SU-DHL-6 (cell line): ENCODE measurements at regions not wholly inside any gene's neighbourhood (a gene's known extent, or its start where the extent isn't known, plus 50 kb on each side); places are given as distances from the start of the nearest gene placed in this dataset.

Experiments
- H2AFZ ChIP-seq: fragments of 200-600 bp; sonication (generic); 2 replicates; pipeline ENCODE4 v1.6.1; 2014; ENCODE audit warnings: low read depth, mild to moderate bottlenecking, moderate library complexity, mixed read lengths, antibody characterized with exemption, low read length; ENCODE audit not compliant: severe bottlenecking
- H3F3A ChIP-seq: fragments of 200-600 bp; shearing (Covaris generic); 2 replicates; pipeline ENCODE4 v1.6.0; 2016; ENCODE audit warnings: antibody characterized with exemption, mild to moderate bottlenecking; ENCODE audit not compliant: insufficient read depth
- H3K27ac ChIP-seq: fragments of 200-600 bp; sonication (generic); 2 replicates; pipeline ENCODE4 v1.5.1; 2016; ENCODE audit warnings: low read depth, mild to moderate bottlenecking, low read length, moderate library complexity, mixed read lengths
- H3K27me3 ChIP-seq: fragments of 200-600 bp; sonication (generic), shearing (Covaris generic); 2 replicates; pipeline ENCODE4 v1.6.0; 2014; ENCODE audit warnings: mild to moderate bottlenecking, low read length
- H3K36me3 ChIP-seq: fragments of 200-600 bp; sonication (generic); 2 replicates; pipeline ENCODE4 v1.6.1; 2014; ENCODE audit warnings: mild to moderate bottlenecking, low read length, mixed read lengths
- H3K4me2 ChIP-seq: fragments of 300-600, 200-600 bp; shearing (Covaris generic), sonication (generic); 2 replicates; pipeline ENCODE4 v1.6.0; 2014; ENCODE audit warnings: low read length, low read depth, mild to moderate bottlenecking; ENCODE audit not compliant: poor library complexity, severe bottlenecking
- H3K4me3 ChIP-seq: fragments of 200-600 bp; sonication (generic); 2 replicates; pipeline ENCODE4 v1.5.1; 2014; ENCODE audit warnings: antibody characterized with exemption, low read length, mild to moderate bottlenecking, mixed read lengths; ENCODE audit not compliant: insufficient read depth, poor library complexity, severe bottlenecking
- H3K79me2 ChIP-seq: fragments of 200-600 bp; sonication (generic); 2 replicates; pipeline ENCODE4 v1.6.1; 2014; ENCODE audit warnings: mild to moderate bottlenecking, low read length, moderate library complexity; ENCODE audit not compliant: insufficient read depth
- H3K9ac ChIP-seq: fragments of 200-600 bp; sonication (generic); 2 replicates; pipeline ENCODE4 v1.7.0; 2014; ENCODE audit warnings: mild to moderate bottlenecking, low read length
- H3K9me2 ChIP-seq: fragments of 200-600 bp; sonication (generic); replicated peaks from 2 replicates; pipeline ENCODE4 v1.6.1; 2014; ENCODE audit warnings: low read length; ENCODE audit not compliant: insufficient read depth
- H3K9me3 ChIP-seq: fragments of 200-600 bp; sonication (generic); 2 replicates; pipeline ENCODE4 v1.6.1; 2014; ENCODE audit warnings: low read length, mixed read lengths; ENCODE audit not compliant: insufficient read depth
- H4K20me1 ChIP-seq: fragments of 200-600 bp; sonication (generic); 2 replicates; pipeline ENCODE4 v1.6.1; 2014; ENCODE audit warnings: low read depth, mild to moderate bottlenecking, antibody characterized with exemption, low read length, moderate library complexity, mixed read lengths
- CTCF ChIP-seq: fragments of 200-600 bp; sonication (generic); IDR thresholded peaks from one replicate; pipeline ENCODE4 v1.5.1; 2017; ENCODE audit warnings: antibody characterized with exemption, mild to moderate bottlenecking, low read length, moderate library complexity; ENCODE audit not compliant: insufficient read depth, poor library complexity, severe bottlenecking
- EZH2phosphoT487 ChIP-seq: fragments of 200-600 bp; sonication (generic), shearing (Covaris generic); conservative IDR thresholded peaks from 2 replicates; pipeline ENCODE4 v1.6.1; 2018; ENCODE audit warnings: mild to moderate bottlenecking, antibody characterized with exemption, low read length, moderate library complexity, mixed read lengths

GRCh38 chr2:41313082-41313481 is 734.7 kb upstream of the PKDCC start:
- Histone ChIP-seq H4K20me1 (no peaks in the 10 kb centered on the region), H3F3A (no peaks in the 10 kb centered on the region), H3K36me3 (no peaks in the 10 kb centered on the region), H3K27me3 (no peaks in the 10 kb centered on the region), H3K9ac (no peak overlapping the region), H3K9me2 (0 out of 2 replicates have a peak, but pooled peaks cover 4% of the 10 kb centered on the region), H2AFZ (no peak overlapping the region), H3K4me2 (no peak overlapping the region), H3K4me3 (no peak overlapping the region), H3K9me3 (no peaks in the 10 kb centered on the region), H3K79me2 (no peaks in the 10 kb centered on the region), H3K27ac (no peak overlapping the region)
- TF ChIP-seq EZH2phosphoT487 (no peak), CTCF (no peak)

GRCh38 chr2:41314511-41315070 is 733.2 kb upstream of the PKDCC start:
- H3K9me3 ChIP-seq: no peaks in the 10 kb centered on the region
- no peaks in the 10 kb centered on the region for H3K79me2 ChIP-seq
- TF ChIP-seq EZH2phosphoT487 (no peak), CTCF (no peak)

GRCh38 chr2:41319437-41319836 is 728.4 kb upstream of the PKDCC start:
- Histone ChIP-seq H3K9ac (no peak overlapping the region), H3K4me3 (no peak overlapping the region), H3K36me3 (no peaks in the 10 kb centered on the region), H3K79me2 (no peaks in the 10 kb centered on the region), H4K20me1 (no peaks in the 10 kb centered on the region), H3K9me3 (no peaks in the 10 kb centered on the region), H3K27me3 (no peaks in the 10 kb centered on the region), H3K9me2 (0 out of 2 replicates have a peak, but pooled peaks cover 4% of the 10 kb centered on the region), H3K27ac (no peak overlapping the region), H2AFZ (no peak overlapping the region), H3F3A (no peaks in the 10 kb centered on the region), H3K4me2 (no peak overlapping the region)
- TF ChIP-seq CTCF: no peak
- TF ChIP-seq EZH2phosphoT487: no peak

More at GRCh38 chr2:41314511-41315070, 733.2 kb upstream of the PKDCC start:
- no peaks in the 10 kb centered on the region for H3K27me3 ChIP-seq
- H3K9ac ChIP-seq: no peak overlapping the region
- no peaks in the 10 kb centered on the region for H3K36me3 ChIP-seq
- no peak overlapping the region for H2AFZ ChIP-seq
- no peak overlapping the region for H3K4me2 ChIP-seq
- H3F3A ChIP-seq: no peaks in the 10 kb centered on the region
- no peak overlapping the region for H3K4me3 ChIP-seq
- H4K20me1 ChIP-seq: no peaks in the 10 kb centered on the region
- H3K9me2 ChIP-seq: 0 out of 2 replicates have a peak, but pooled peaks cover 4% of the 10 kb centered on the region
- no peak overlapping the region for H3K27ac ChIP-seq

- Histone ChIP-seq H3K27ac (no peak overlapping the region), H3F3A (no peaks in the 10 kb centered on the region), H4K20me1 (no peaks in the 10 kb centered on the region), H3K9me2 (0 out of 2 replicates have a peak, but pooled peaks cover under 1% of the 10 kb centered on the region), H3K79me2 (no peaks in the 10 kb centered on the region), H2AFZ (no peak overlapping the region), H3K36me3 (no peaks in the 10 kb centered on the region), H3K9me3 (no peaks in the 10 kb centered on the region), H3K27me3 (no peaks in the 10 kb centered on the region), H3K4me2 (no peak overlapping the region), H3K4me3 (no peak overlapping the region), H3K9ac (no peak overlapping the region)
- TF ChIP-seq EZH2phosphoT487 (no peak), CTCF (no peak)
Observed at GRCh38 chr2:41320491-41320890, 727.3 kb upstream of the PKDCC start.
